ENCODE measurements at regions not wholly inside any gene's neighbourhood (a gene's known extent, or its start where the extent isn't known, plus 50 kb on each side); places are given as distances from the start of the nearest gene placed in this dataset.

DNA sequence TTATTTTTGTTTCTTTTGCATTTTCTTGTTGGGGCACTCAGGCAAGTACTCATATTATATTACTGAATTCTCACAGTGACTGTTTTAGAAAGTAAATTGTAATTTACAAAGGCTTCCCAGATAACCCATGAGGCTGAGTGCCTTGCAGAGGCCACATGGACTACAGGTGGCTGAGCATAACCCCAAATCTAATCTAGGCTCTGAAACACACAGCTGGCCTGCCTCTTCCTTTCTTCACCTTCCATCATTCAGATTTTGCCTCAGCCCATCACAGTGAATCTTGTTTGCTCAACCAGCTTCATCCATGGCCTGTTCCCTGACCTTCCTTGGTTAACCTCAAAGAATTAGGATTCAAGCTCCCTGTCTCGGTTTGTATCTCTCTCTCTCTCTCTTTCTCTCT lies 78.5 kb upstream of the PRDM11 start:
- DNase-seq = no peak

DNA sequence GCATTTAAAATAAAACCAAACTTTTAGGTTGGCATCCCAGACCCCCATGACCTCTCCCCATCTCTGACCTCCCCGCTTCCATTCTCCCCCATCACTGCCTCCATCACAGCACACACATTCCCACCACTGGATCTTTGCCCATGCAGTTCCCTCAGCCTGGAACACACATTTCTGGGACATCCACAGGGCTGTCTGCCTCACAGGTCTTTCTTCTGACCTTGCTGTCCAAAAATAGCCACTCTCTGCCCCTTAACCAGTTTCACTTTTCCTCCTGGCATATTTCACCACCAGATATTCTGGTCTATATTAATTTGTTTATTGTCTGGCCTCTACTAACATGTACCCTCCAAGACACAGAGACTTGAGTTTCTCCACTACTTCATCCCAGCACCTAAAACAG lies 75.2 kb upstream of the PRDM11 start:
- DNase-seq = no peak

DNA sequence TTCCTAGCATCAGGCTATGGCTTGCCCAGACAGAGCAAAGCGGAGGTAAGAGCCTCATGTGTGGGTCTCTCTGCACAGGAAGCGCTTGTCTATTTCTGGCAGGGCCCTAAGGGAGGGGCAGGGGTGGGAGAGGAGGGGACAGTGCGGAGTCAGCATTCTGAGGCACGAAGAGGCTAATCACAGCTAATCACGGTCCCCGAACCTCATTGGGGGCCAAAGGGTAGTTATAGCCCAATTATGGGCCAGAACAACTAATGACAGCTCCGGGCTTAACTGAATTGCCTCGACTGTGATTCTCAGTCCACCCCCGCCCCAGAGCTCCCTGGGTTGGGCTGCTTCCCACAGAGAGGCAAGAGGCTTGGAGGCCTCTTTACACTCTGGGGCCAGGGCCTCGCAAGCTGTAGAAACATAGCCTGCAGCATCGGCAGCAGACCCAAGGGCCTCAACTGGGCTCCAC lies 72.7 kb upstream of the PRDM11 start:
- peak; percentile 79 for DNase-seq

DNA sequence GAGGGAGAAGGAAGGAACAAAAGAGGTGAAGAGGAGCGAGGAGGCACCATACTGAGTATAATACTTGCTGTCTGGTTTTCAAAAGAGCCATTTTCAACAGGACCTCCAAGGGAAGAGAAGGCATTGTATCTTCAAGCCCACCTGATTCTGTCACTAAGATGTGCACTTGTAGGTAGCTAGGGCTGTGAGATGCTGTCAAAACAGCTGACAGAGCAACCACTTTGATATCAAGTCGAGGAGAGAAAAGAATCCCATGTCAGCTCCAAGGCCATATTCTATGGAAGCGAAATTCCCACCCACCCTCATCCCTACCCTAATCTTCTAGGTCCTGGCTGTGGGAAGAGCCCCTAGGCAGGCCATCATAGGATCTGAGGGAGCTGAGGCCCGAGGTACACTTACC lies 70.9 kb upstream of the PRDM11 start:
- no peak for DNase-seq

DNA sequence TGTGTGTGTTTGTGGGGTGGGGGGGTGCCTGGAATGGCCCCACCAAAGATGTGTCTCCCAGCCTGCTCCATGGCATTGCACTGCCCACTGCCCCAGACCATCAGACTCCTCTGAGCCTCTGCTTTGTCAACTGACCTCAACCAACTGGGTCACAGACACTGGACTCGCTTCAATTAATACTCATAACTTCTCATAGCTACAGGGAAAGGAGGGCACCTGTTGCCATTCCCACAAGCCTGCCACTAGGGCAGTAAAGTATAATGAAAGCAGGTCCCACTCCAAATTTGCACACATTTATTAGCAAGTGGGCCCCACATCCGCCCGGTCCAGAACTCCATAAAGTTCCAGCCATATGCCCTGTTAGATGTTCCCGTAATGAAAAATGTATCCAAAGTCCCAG lies 70.5 kb upstream of the PRDM11 start:
- no peak for DNase-seq

DNA sequence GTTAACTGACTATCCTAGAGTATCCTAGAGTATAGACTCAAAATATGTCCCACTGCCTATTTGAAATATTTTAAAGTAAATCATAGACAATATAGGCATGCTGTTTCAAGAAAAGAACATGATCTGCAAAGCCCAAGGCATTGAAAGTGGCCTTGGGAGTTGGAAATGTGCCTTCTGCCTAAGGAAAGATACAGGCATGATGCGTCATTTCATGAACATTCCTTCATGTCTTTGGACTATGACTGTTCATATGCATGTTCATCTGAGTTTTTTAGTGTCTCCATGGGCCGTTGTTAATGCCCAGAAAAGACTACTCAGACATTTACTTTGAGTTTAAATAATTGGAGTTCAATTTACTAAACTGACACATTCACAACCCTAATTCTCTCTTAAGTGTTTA lies 69.7 kb upstream of the PRDM11 start:
- DNase-seq = no peak

DNA sequence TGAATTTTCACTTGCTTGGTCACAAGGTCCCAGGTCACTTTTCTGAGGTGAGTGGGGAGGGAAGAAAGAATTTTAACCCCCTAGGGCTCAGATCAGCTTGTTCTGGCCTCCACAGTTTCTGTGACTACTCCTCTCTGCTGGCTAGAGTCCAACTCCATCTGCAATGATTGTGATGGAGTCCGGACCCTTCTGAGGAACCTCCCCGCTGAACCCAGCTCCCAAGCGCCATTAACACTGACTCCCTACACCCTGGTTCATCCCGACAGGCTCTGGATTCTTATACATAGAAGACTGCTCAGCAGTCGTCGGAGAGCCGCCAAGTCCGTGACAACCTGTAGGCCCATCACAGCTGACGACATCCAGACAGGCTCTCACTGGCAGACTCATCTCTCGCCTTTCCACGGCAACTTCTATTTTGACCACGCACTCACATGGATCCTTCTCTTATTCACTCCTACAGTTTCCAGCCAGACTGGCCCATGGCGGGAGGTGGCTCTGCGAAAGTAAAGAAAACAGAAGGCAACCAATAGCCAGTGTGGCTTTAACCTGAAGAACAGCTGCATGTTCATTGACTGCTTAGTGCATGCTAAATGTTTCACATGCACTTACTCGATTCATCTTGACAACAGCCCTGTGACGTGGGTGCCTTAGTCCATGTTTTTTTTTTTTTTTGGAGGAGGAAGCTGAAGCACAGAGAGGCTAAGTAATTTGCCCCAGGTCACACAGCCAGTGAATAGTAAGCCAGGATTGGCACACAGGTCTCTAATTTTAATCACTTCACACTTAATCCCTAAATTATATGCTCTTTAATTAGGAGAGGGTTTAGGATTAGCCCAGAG lies 68.0 kb upstream of the PRDM11 start:
- no peak for DNase-seq

DNA sequence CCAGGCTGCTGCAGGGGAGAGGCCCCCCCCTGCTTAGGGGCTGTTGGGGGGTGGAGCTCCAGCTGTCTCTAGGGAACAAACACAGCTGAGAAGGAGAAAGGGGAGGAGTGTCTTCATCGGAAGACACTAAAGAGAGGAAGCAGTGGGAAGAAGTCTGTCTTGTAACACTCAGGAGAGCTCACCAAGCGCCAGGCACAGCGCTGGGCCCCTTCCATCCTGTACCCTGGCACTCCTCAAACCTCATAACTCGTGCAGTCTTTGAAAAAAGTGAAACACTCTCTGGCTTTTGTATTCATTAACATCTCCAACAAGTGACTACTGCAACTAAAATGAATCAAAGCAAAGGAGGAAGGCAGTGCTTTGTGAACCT lies 67.4 kb upstream of the PRDM11 start:
- no peak for DNase-seq

DNA sequence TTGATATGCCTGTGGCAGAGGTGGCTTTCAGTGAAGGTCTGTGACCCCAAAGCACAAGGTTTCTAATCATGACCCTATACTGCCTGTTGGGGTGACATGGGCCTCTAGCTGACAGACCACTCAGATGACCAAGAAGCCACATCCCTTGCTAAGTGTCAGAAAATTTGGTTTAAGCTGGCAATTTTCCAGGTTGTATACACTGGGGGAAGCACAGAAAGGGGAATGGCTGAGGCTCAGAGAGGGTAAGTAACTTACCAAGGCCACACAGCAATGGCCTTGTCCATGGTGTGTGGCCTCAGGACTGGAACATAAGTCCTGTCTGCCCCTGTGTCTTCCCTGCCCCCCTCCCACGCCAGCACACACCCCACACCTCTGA lies 66.9 kb upstream of the PRDM11 start:
- DNase-seq = no peak

DNA sequence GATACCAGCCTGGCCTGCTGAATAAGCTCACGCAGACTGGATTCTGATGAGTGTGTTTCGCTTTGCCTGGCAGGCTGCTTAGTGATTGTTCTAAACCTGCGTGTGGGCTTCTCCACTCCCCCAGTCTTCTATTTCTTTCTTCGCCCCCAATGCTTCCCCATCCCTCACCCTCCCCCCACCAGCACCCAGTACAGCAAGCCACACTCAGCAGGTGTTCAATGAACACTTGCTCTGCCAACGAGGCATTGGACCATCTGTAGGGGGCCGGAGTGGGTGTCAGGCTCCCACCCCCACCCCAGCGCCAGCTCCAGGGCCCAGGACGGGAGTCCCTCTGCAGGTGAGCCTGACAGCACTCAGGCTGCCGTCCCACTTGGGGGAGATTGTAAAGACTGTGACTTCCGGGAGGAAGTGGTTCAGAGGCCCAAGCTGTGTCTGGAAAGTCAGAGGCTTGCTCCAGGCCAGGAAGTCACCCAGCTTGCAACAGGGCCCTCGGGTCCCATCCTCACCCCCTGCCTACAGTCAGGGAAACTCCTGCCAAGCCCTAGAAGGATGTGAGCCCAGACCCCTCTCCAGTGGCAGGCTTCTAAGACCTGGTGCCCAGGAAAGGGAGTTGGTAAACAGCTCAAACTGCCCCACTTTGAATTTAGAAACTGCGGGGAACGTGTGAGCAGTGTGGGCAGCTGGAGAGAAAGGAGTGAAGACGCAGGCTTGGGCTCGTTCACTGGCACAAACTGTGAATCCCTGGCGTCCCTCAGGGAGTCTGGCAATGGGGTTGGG lies 66.3 kb upstream of the PRDM11 start:
- DNase-seq = peak; percentile 68

DNA sequence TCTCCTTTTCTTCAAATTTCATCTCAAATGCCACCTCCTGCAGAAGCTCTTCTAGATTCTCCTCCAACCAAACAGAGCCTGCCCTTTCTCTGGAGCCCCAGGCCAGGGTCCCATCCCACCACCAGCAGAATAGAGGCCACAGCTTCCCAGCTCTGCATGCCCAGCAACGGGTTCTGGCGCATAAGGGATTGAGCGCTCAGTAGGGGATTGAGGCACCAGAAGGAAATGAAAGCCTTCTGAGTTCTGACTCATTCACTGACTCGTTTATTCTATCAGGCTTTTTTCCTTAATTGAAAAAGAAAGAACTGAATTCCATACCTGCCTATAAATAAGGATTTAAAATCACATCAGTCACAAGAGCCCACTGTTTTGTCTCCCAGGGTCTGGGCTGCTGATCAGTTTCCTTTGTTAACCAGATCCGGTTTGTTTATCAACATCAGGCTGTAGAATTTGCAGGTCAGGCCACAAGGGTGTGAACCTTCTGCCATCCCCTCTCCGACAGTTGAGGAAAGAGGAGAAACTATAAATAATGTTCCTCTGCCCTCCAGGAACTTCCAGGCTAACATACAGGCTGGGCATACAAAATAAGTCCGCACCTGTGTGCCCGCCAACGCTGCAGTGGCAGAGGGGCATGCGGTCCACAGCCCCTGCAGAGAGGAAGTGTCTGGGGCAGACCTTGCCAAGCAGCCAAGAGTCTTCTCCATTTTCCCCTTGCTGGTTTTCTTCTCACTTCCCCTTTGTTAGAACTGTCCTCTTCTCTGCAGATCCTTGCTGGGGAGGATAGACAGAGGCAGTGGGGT lies 63.5 kb upstream of the PRDM11 start:
- peak; percentile 83 for DNase-seq

DNA sequence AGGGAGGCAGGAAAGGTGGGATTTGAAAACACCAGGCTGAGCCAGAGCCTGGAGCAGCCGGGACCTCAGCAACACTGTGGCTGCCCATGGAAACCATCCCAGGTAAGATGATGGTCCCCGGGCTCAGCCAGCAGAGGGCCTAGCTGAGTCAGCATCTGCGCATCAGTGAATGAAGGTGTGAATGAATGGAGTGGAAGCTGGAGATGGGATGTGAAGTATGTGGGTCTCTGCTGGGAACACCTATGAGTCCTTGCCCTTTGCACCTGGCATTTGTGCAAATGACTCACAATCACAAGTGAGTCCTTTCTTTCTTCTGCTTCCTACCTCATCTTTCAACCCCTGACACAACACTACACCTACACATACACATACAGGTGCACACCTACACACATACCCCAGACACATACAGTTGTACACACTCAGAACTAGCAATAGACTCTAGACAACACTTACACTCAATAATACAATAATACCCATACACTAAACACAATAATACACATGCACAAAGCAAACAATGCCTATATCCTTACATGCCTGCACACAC lies 62.8 kb upstream of the PRDM11 start:
- peak; percentile 55 for DNase-seq

DNA sequence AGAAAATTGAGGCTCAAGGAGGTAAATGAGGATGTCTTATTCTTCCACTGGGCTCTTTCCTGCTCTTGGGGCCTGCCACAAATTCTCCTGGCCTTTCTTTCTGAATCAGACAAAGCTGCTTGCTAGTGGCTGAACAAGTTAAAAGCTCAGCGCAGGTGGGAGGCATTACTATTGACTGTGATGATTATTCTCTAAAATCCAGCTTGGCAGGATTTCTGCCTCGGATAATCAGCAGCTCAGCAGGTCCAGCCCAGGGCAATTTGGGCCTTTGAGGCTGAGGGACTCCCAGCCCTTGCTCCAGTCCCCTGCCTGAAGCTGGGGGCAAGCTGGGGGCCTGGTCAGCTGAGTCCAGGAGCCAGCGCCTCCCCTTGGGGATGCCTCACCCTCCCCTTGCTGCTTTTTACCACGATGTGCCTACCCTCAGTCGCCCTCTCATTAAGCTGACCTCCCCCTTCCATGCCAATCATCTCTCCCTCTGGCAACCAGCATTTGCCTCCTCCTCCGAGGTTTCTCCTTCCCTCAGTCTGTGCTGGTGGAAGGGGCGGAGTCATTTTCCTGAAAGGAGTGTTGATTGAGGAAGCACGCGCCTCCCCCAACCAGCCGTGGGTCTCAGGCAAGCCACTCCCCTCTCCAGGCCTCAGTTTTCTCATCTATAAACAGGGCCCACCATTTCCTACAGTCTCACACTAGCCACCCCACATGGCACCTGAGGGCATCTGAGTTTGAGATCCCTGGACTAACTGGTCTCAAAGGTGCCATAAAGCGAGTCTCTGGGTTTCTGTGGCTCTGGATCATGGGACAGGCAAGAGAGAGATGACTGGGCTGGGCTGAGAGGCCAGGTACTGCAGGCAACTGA lies 60.6 kb upstream of the PRDM11 start:
- no peak for DNase-seq

DNA sequence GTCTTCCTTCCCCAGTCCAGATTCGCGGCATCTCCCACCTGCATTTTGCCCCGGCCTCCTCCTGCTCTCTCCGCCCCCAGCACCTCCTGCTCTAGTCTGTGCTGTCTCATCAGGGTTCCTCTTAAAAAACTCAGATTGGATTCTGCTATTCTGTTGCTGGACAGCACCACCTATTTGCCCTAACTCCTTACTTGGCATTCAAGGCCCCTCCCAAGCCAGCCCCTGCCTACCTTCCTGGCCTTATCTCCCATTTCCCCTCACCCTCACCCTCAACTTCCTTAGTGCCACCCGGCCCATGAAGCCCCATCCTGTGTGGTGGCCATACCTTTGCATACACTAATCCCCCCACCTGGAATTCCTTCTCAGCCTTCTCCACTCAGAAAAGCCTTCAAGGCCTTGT lies 59.9 kb upstream of the PRDM11 start:
- DNase-seq = no peak

DNA sequence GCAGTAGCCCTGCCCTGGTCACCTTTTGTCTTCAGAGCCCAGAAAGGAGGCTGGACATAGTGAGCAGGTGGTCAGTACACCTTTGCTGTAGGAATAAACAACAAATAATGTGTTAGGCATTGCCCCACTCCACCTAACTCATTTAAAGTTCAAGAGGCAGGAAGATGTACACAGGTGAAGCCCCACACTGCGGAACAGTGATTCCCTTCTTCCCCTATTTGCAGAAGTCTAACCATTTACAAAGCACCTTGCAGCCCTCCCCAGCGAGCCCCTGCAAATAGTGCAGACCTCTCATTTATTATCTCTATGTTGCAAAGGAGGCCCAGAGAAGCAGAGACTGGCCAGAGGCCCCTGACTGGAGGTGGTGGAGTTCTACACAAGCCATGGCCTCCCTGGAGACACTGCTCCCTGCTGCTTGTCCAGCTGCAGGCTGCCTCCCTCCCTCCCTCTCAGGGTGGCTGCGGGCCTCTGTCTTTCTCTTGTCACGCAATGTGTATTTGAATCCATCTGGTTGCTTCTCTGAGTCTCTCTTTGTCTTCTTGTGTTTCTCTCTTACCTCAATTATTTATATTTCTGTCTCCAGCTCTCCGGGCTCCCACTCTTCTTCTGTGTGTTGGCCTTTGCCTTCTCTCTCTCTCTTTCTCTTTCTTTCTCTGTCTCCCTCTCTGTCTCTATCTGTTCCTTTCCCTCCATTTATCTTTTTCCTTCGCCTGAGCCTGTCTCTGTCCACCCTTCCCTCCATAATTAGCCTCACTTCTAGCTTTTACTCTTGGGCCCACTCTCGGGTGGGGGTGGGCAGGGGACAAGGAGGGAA lies 59.1 kb upstream of the PRDM11 start:
- no peak for DNase-seq

DNA sequence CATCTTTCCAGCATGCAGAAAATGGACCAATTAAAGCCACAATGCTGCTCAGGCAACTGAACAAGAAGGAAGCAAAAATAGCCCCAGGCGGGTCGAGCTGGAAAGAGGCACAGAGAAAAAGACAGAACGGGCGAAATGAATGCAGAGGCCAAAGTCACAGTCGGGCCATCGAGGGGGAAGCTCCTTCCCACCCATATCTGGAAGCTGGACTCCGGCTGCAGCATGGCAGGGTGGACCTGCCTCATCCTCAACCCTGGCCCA lies 58.6 kb upstream of the PRDM11 start:
- DNase-seq = no peak

DNA sequence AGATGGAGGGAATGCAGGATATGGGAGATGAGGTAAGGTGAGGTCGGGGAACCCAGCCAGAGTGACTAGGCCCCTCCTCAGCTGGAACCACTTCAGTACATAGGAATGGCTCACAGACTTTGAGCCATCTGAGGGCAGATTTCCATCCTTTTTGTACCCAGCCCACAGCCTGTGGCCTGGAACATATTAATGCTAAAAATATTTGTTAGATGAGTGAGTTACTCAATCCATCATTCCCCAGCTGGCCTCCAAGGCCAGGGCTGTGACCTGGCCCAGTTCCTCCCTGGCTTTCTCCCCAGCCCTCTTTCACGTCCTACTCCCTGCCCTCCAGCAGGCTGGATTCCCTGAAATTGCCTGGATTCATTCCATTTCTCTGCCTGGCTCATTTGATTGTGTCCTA lies 57.2 kb upstream of the PRDM11 start:
- no peak for DNase-seq

DNA sequence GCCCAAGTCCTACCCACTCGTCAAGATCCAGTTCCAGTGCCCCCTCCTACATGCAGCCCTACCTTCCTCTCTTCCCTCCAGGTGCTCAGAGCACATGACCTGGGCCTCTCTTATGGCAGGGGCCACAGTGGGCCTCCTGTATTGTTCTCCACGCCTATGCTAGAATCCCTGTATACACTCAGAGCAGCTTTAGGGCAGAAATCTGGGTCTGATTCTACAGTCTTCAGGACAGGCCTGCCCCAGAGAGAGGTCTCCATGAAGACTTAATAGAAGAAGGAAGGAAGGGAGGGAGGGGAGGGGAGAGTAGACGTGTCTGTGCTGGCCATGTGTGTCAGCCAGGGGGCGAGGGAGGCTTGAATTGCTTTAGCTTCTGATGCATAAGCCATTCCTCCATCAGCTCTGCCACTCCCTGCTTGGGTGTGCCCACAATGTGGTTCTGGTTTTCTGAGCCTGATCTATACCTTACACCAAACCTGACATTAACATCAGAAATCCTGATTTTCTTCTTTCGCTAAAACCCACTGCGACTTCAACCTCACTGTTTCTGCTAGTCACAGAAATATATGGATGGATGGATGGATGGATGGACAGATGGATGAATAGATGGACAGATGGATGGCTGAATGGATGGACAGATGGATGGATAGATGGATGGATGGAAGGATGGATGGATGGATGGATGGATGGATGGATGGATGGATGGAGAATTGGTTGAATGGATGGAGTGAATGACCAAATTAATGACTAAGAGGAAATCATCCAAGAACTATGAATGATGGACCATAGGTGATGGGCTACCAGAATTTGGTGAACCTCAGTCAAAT lies 56.6 kb upstream of the PRDM11 start:
- DNase-seq = peak; percentile 43

DNA sequence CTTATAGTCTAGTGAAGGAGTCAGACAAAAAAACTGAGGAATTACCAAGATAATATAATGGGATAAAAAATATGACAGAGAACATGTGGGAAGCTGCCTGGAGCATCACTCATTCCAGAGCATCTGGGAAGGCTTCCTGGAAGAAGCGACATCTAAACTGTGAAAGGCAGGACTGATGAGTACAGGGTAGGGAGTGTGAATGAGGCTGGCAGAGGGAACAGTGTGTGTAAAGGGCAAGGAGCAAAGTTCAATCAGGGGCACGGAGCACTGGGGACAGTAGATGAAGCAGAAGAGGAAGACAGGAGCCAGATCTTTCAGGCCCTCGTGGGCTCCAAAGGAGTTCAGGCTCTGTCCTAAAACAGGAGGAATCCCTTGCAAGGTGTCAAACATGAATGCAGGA lies 55.8 kb upstream of the PRDM11 start:
- no peak for DNase-seq

DNA sequence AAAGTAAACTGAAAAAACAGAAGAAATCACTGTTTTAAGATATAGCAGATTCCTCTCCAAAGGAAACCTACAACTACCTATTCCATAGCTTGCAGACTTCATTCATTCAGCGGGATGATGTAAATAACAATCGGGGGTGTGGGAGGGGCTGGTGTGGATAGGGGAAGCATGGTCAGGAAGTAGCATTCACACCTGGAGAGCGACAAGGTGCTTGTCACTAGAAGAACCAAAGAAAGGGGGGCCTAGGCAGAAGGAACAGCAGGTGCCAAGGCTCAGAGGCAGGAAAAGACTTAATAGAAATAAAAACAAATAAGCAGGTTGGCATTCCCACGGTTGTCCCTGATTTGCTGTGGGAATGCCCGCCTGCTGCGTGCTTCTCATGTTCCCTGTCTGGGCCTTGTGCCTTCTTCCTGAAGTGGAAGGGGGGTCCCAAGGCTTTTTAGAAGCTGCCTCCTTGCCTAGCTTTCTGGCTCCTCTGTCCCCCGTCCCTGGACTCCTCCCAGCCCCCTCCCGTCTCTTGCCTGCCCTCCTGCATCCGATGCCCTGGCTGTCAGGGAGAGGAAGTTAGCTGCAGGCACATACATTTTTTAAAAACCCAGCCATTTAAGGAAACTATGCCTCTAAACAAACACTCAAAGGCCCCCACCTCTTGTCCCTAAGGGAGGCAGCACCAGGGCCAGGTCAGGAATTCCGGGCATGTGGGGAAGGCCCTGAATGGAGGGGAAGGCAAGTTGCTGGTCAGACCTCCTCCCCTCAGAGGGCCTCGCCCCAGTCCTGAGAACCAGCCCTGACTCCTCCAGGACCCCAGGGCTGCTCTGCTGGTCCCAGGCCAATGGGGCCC lies 54.7 kb upstream of the PRDM11 start:
- no peak for DNase-seq

Measured in RPMI8226 (cell line).